DMS114 treated with DMSO at 0.1 percent for 48 hours (cell line): ENCODE measurements at regions not wholly inside any gene's neighbourhood (a gene's known extent, or its start where the extent isn't known, plus 50 kb on each side); places are given as distances from the start of the nearest gene placed in this dataset.
"Not testable (repeated sequence)": the region's sequence is repeated elsewhere in the genome, so short reads cannot be mapped to it uniquely, and the experiment has no call there.

Experiments
- DNase-seq: peaks from one replicate; lab custom pipeline; 2025; ENCODE audit not compliant: unreplicated experiment; lab: John Stamatoyannopoulos, UW

- DNase-seq = no peak
These were observed 117.2 kb upstream of the MED14 start for GRCh38 chrX:40852586-40852985.

GRCh38 chrX:40853004-40853815, 117.9 kb upstream of the MED14 start:
- DNase-seq = no peak

- no peak for DNase-seq
These were observed 118.4 kb upstream of the MED14 start for GRCh38 chrX:40853816-40854123.

GRCh38 chrX:40854242-40854641, 118.9 kb upstream of the MED14 start:
- no peak for DNase-seq

GRCh38 chrX:40855411-40855810, 120.1 kb upstream of the MED14 start:
- no peak for DNase-seq

GRCh38 chrX:40855932-40856515, 120.7 kb upstream of the MED14 start:
- no peak for DNase-seq

- DNase-seq = not testable (repeated sequence)
These were observed 126.7 kb upstream of the MED14 start for GRCh38 chrX:40861952-40862554.

GRCh38 chrX:40863260-40863659, 127.9 kb upstream of the MED14 start:
- not testable (repeated sequence) for DNase-seq

- no peak for DNase-seq
These were observed 128.3 kb upstream of the MED14 start for GRCh38 chrX:40863671-40864070.

GRCh38 chrX:40864972-40865371, 129.6 kb upstream of the MED14 start:
- DNase-seq = no peak

- no peak for DNase-seq
These were observed 131.6 kb upstream of the MED14 start for GRCh38 chrX:40866893-40867292.

- DNase-seq = no peak
These were observed 132.0 kb upstream of the MED14 start for GRCh38 chrX:40867352-40867751.

- no peak for DNase-seq
These were observed 133.5 kb upstream of the MED14 start for GRCh38 chrX:40868868-40869267.

GRCh38 chrX:40870982-40871381, 135.6 kb upstream of the MED14 start:
- DNase-seq = not testable (repeated sequence)

GRCh38 chrX:40871385-40872082, 136.2 kb upstream of the MED14 start:
- DNase-seq = no peak

GRCh38 chrX:40872351-40872750, 137.0 kb upstream of the MED14 start:
- no peak for DNase-seq

- DNase-seq = no peak
These were observed 140.1 kb upstream of the MED14 start for GRCh38 chrX:40875476-40875875.

GRCh38 chrX:40877887-40878286, 142.5 kb upstream of the MED14 start:
- peak; percentile 30 for DNase-seq

GRCh38 chrX:40878766-40879165, 143.4 kb upstream of the MED14 start:
- DNase-seq = no peak

- DNase-seq = not testable (repeated sequence)
These were observed 143.8 kb upstream of the MED14 start for GRCh38 chrX:40879172-40879571.

- DNase-seq = no peak
These were observed 145.4 kb upstream of the MED14 start for GRCh38 chrX:40880712-40881111.
